Breast epithelium (tissue), 3 donors: ENCODE measurements at regions not wholly inside any gene's neighbourhood (a gene's known extent, or its start where the extent isn't known, plus 50 kb on each side); places are given as distances from the start of the nearest gene placed in this dataset.

Experiments used
- POLR2AphosphoS5 ChIP-seq, 3 donors: sonication (generic); formaldehyde crosslinking; IDR thresholded peaks; one replicate each; pipeline ENCODE4 v1.6.1; 2017; ENCODE audit warnings: antibody characterized with exemption in 3 of 3
- TF ChIP-seq, protein P1 (sequence below), 3 donors: fragments of 450-650 bp; IDR thresholded peaks; one replicate each; pipeline ENCODE4 v1.5.1; 2016 to 2017; ENCODE audit warnings: antibody characterized with exemption in 3 of 3, mild to moderate bottlenecking in 3 of 3, moderate library complexity in 3 of 3

DNA sequence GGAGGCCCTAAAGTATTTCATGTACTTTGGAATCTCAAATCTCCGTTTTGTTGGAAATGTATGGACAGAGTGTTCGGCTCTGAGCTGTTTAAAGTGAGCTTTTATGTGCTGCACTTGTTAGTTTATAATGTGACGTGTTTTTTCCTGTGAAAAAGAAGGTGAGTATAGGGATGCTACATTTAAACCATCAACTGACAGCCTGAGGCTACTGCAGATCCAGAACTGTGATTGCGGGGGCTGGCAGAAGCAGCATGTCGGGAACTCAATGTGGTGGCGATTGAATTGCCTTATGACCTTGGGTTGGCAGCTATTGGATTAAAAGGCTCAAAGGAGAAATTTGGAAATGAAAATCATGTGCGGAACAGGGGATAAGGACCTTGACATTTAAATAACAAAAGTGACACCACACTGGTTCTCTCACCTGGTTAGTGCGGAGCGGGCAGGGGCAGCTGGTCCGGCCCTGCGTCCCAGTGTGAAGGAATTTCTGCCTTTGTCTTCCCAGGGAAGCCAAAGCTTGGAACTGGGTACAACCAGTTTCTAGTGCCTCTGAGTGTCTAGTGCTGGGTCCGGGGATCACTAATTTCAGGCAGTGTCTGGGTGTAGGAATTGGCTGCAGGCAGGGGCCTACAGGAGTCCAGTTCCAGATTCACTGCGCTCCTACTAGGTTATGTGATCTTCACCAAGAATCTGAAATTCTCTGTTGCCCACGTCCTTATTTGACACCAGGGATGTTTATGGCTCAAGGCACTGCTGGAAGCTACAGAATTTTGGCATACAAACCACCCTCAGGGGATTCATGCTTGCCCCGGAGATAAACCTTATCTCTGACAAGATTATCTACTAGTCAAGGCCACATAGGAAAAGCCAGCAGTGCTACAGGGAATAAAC, 120.7 kb upstream of the ERCC6L2 start:
- TF ChIP-seq POLR2AphosphoS5 (IDR thresholded peaks at IDR 0.05) = no peak
- TF ChIP-seq, protein P1, sequence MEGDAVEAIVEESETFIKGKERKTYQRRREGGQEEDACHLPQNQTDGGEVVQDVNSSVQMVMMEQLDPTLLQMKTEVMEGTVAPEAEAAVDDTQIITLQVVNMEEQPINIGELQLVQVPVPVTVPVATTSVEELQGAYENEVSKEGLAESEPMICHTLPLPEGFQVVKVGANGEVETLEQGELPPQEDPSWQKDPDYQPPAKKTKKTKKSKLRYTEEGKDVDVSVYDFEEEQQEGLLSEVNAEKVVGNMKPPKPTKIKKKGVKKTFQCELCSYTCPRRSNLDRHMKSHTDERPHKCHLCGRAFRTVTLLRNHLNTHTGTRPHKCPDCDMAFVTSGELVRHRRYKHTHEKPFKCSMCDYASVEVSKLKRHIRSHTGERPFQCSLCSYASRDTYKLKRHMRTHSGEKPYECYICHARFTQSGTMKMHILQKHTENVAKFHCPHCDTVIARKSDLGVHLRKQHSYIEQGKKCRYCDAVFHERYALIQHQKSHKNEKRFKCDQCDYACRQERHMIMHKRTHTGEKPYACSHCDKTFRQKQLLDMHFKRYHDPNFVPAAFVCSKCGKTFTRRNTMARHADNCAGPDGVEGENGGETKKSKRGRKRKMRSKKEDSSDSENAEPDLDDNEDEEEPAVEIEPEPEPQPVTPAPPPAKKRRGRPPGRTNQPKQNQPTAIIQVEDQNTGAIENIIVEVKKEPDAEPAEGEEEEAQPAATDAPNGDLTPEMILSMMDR (IDR thresholded peaks at IDR 0.05) = no peak
